Retinal pigment epithelial cell (primary cell): ENCODE measurements at regions not wholly inside any gene's neighbourhood (a gene's known extent, or its start where the extent isn't known, plus 50 kb on each side); places are given as distances from the start of the nearest gene placed in this dataset.

Source experiments
- DNase-seq: peaks from one replicate; pipeline ENCODE4 v3.0.0-alpha.2; 2010; ENCODE audit warnings: low read depth
- H3K4me3 ChIP-seq: 2 replicates; pipeline ENCODE4 v1.5.1; 2011; ENCODE audit warnings: mild to moderate bottlenecking, low read length, control low read depth, moderate library complexity
- CTCF ChIP-seq: conservative IDR thresholded peaks from 2 replicates; pipeline ENCODE4 v1.5.1; 2011; ENCODE audit warnings: low read depth, low read length, control low read depth, inconsistent platforms

GRCh38 chrX:49753691-49754090 is 57.9 kb upstream of the PAGE1 start:
- no peak for DNase-seq
- no peak for TF ChIP-seq CTCF
- no peak overlapping the region for H3K4me3 ChIP-seq

GRCh38 chrX:49748211-49748956 is 52.6 kb upstream of the PAGE1 start:
- TF ChIP-seq CTCF, result no peak
- DNase-seq, result no peak
- no peak overlapping the region for H3K4me3 ChIP-seq

GRCh38 chrX:49746306-49746705 is 50.5 kb upstream of the PAGE1 start:
- DNase-seq, result no peak
- TF ChIP-seq CTCF, result no peak
- no peak overlapping the region for H3K4me3 ChIP-seq
